ENCODE measurements at regions not wholly inside any gene's neighbourhood (a gene's known extent, or its start where the extent isn't known, plus 50 kb on each side); places are given as distances from the start of the nearest gene placed in this dataset.
"Not testable (repeated sequence)": the region's sequence is repeated elsewhere in the genome, so short reads cannot be mapped to it uniquely, and the experiment has no call there.

- no peak for DNase-seq
Measured at GRCh38 chr3:18119866-18120265, 305.3 kb downstream of the SATB1 start.

- DNase-seq = no peak
Measured at GRCh38 chr3:18114894-18115293, 310.2 kb downstream of the SATB1 start.

GRCh38 chr3:18113417-18113816, 311.7 kb downstream of the SATB1 start:
- no peak for DNase-seq

GRCh38 chr3:18112674-18113375, 312.3 kb downstream of the SATB1 start:
- no peak for DNase-seq

DNA sequence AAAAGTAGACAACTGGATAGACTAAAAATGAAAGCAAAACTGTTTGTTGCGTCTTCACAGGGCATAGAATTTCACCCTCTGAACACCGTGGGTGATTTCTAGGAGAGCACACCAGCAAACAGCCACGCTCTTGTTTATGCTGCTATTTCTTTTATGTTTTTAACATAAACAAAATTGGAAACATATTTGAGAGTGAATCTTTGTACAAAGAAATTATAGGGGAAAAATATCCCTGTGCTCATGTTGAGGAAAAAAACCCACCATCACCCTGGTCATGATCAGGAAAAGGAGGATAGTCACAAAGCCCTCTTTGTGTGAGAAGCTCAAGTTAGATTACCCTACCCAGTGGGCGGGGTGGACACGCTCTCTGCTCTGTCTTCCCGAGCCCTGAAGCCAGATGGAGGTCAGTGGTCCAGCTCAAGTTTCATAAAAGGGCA, 313.3 kb downstream of the SATB1 start:
- peak; percentile 51 for DNase-seq

GRCh38 chr3:18103591-18103990, 321.5 kb downstream of the SATB1 start:
- no peak for DNase-seq

DNA sequence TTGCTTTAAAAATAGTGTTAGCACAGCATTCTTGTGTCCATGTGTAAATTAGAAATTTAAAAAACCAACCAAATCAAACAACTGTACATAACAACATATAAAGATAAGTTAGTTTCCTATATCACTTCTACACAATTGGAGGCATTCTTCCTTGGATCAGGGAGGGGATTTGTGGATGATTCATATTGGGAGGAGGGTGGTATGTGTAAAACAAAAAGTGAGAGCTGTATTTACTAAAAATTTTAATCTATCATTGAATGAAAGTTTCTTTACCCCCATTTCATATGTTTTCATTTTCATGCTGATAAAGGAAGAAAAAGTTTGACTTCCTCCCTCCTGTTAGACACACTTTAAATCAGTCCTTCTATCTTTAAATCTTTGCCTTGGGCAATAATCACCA, 325.0 kb downstream of the SATB1 start:
- DNase-seq = no peak

- DNase-seq = no peak
Measured at GRCh38 chr3:18099611-18100010, 325.5 kb downstream of the SATB1 start.

DNA sequence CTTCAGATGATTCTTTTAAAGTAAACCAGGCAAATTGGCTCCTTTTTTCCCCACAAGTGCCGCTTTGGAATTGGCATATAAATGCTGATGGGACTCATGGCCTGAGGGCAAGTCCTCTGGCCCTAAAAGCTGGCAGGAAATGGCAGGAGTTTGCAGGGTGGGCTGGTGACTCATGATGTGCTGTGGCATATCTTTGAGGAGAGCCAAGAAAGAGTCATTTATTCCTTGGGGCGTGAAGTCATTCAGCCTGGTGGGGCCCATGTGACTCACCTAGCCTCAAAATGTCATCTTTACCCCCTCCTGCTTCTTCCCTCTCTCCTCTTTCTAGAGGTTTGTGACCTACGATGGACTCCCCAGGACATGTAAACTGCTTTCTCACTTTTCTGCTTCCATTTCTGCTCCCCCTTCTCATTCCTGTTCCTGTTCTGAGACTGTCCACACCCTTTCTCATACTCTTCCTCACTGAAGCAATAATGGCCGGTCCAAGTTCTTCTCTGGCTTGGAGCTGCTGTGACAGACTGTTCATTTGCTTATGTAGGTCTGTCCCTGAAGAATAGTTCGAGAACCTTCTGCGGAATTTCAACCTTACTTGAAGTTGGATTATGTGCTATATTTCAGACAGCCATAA, 326.1 kb downstream of the SATB1 start:
- peak; percentile 10 for DNase-seq

DNA sequence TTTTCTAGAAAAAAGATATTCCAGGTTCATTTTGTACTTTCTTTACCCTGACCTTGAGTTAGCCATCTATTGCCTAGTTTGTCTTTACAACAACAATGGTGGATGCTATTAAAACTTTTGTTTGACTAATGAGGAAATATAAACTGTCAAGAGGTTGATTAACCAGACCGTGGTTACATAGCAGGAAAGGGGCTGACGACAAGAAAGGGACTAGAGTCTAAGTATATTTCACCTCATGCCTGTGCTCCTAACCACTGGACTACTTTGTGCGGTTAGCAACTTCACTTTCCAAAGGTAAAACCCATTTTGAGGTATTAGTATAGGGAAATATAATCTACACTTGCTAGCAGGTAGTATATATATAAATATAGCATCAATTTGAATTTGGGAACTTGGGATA, 327.1 kb downstream of the SATB1 start:
- DNase-seq = no peak

GRCh38 chr3:18097473-18097872, 327.7 kb downstream of the SATB1 start:
- DNase-seq = no peak

- DNase-seq = no peak
Measured at GRCh38 chr3:18092726-18093125, 332.4 kb downstream of the SATB1 start.

DNA sequence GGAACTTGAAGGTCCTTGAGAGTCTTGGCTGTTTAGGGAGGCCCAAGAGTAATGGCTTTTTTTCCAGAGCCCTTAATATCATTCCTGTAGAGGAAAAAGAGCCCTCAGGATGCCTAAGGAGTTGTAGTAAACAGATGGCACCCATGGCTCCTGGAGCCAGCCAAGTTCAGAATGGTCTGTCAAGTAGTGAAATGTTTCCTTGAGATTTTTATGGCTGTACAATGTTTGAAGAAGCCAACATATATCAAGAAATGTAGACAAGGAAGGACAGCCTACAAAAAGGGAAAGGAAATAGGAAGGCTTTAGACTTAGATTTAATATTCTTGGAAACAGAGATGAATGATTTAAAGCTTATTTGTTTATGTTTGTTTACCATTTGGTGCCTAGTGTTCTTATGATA, 334.8 kb downstream of the SATB1 start:
- DNase-seq = no peak

GRCh38 chr3:18087988-18088387, 337.2 kb downstream of the SATB1 start:
- no peak for DNase-seq

DNA sequence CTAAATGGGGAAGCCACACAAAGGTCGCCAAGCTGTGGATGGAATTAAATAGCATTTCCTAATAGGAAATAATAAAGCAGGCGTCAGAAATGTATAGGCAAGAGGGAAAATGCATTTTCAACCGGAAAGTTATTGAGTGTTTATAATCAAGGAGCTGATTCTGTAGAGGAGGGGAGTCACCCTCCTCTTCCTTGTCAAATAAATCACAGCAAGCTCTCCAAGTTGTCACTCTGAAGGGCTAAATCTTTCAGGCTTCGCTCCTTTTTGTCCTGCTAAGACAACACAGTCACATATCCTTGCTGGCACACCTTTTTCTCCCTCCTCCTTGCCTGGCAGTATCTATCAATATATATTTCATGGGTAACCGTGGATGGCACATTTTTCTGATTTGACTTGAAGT, 338.4 kb downstream of the SATB1 start:
- DNase-seq = no peak

DNA sequence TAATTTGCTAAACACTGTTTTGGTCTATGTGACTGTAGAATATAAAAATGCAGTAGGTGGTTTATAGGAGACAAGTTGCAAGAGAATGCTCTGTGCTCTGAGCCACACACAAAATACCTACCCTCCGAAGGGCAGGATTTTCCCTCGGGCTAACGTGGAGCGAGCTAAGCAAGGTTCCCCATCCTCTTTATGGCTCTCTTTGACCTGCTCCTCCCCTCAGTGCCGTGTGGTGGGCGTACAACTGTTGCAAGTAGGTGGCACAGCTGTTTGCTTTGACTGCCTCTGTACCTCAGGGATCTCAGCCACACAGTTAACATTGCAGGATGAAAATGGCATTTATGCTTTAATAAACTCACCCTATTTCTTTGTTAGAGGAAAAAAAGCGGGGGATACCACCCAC, 339.1 kb downstream of the SATB1 start:
- no peak for DNase-seq

DNA sequence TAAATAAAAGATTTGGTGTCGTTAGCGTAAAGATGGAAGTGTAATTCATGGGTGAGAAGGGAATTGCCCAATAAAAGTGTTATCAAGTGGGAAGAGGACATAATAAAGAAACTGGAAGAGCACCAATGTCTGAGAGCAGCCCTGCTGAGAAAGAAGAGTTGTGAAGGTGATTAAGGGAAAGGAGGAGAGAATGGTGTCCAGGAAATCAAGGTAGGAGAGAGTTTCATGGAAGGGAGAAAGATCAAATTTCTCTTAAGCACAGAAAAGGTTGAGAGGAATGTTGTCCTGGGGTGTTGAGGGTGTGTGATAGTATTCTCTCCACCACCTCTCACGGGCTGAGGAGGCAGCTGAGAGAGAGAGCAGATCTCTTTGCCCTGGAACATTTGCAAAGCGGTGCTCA, 339.7 kb downstream of the SATB1 start:
- no peak for DNase-seq

DNA sequence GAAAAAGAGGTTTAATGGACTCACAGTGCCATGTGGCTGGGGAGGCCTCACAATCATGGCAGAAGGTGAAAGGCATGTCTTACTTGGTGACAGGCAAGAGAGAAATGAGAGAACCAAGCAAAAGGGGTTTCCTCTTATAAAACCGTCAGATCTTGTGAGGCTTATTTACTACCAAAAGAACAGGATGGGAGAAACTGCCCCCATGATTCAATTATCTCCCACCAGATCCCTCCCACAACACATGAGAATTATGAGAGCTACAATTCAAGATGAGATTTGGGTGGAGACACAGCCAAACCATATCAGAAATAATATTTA, 340.8 kb upstream of the TBC1D5 start:
- not testable (repeated sequence) for DNase-seq

- no peak for DNase-seq
Measured at GRCh38 chr3:18082551-18083272, 340.3 kb upstream of the TBC1D5 start.

- no peak for DNase-seq
Measured at GRCh38 chr3:18080198-18080689, 337.8 kb upstream of the TBC1D5 start.

- no peak for DNase-seq
Measured at GRCh38 chr3:18079739-18080138, 337.3 kb upstream of the TBC1D5 start.

DNA sequence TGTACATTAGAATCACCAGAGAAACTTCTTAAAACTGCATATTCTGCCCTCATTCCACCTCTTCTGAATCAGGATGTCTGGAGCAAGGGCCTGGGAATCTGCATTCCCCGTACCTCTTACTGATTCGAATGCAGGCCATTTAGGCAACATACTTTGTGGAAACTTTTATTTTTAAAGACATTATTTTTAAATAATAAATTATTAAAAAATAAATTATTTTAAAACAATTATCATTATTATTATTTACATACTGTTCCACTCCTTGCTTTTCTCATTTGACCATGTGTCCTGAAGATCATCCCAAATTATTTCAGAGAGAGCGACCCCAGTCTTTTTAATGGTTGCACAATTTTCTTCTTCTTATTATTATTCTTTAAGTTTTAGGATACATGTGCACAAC, 336.6 kb upstream of the TBC1D5 start:
- DNase-seq = no peak

- DNase-seq = no peak
Measured at GRCh38 chr3:18077128-18077840, 334.9 kb upstream of the TBC1D5 start.

GRCh38 chr3:18076301-18076700, 333.9 kb upstream of the TBC1D5 start:
- DNase-seq = no peak
